ENCODE measurements at regions not wholly inside any gene's neighbourhood (a gene's known extent, or its start where the extent isn't known, plus 50 kb on each side); places are given as distances from the start of the nearest gene placed in this dataset.

DNA sequence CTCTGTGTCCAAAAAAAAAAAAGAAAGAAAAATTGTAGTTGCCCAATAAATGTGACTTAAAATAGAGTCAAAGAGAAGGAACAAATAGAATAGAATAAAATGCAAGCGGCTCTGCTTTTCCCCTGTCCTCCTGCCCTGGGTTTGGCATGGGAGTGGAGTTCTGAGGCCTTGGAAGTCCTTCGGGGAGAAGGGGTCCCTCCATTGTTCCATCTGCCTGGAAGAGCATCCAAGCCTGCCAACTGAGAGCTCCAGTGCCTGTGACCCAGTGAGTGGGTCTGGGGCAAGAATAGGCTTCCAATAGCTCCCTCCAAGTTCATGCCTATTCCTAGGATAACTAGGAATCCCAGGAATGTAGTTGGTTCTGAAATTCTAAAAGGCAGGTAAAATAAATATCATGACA, 321.4 kb downstream of the MYCN start:
- TF ChIP-seq YY1 (IDR thresholded peaks at IDR 0.05; ENCODE audit: insufficient read depth, insufficient read length) (no peak), ZNF274 (IDR thresholded peaks at IDR 0.05; ENCODE audit: low read depth, low read length) (no peak), SUZ12 (IDR thresholded peaks at IDR 0.05; ENCODE audit: extremely low read depth, insufficient read depth, insufficient read length) (no peak)
